NCI-H146 treated with DMSO at 0.1 percent for 48 hours (cell line): ENCODE measurements at regions not wholly inside any gene's neighbourhood (a gene's known extent, or its start where the extent isn't known, plus 50 kb on each side); places are given as distances from the start of the nearest gene placed in this dataset.
A peak's percentile ranks its signal among the peaks of the same experiment; 100 is the strongest.
"Not testable (repeated sequence)": the region's sequence is repeated elsewhere in the genome, so short reads cannot be mapped to it uniquely, and the experiment has no call there.

Experiments used
- DNase-seq: peaks from one replicate; lab custom pipeline; 2025; ENCODE audit not compliant: unreplicated experiment; lab: John Stamatoyannopoulos, UW

DNA sequence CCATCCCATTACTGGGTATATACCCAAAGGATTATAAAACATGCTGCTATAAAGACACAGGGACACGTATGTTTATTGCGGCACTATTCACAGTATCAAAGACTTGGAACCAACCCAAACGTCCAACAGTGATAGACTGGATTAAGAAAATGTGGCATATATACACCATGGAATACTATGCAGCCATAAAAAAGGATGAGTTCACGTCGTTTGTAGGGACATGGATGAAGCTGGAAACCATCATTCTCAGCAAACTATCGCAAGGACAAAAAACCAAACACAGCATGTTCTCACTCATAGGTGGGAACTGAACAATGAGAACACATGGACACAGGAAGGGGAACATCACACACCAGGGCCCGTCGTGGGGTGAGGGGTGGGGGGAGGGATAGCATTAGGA is 106.1 kb downstream of the CHD1L start:
- DNase-seq: not testable (repeated sequence)

GRCh38 chr1:147349533-147349932 is 107.0 kb downstream of the CHD1L start:
- no peak for DNase-seq

- no peak for DNase-seq
Measured at GRCh38 chr1:147351140-147351835, 108.8 kb downstream of the CHD1L start.

DNA sequence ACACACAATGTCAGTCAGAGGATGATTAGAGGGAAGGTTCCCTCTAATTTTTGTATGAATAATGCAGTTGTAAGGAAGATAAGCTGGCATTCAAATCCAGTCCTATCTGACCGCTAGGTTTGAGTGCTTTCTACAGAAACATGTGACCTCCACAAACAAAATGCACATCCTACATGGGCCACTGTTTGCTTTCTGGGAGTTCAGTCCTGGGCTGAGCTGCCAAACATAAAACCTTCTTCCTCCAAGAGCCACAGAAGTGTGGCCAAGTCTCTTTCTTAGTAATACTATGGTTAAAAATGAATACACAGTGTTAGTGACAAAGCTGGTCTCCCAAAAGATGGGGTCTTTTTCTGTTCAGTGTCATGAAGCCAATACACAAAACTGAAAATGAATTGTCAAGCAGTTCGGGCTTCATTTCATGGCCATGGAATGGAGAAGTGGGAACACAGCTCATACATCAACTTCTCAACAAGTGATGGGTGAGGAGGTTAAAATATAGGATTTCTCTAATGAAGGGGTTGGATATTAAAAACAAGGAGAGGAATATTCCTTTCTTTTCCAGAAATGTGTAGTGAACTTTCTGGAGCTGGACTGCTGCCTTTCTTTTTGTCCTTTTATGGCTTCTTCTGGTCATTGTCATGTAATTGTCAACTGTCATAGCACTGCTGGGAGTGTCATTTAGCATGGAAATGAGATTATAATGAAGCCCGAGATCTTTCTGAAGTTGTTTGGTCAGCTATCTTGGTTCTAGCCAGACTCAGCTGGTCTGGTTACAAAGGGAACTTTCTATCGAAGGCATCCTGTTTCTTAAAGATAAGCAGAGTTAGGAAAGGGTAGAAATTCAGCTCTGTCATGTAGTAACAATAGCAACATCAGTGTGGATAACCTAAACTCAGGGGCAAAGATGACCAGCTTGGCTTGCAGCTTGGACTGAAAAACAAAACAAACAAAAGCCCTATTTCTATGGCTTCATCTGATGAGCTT is 135.1 kb downstream of the CHD1L start:
- DNase-seq: no peak

- DNase-seq: no peak
Measured at GRCh38 chr1:147379889-147380288, 137.4 kb downstream of the CHD1L start.

GRCh38 chr1:147384804-147385203 is 142.3 kb downstream of the CHD1L start:
- no peak for DNase-seq

GRCh38 chr1:147388969-147389368 is 146.5 kb downstream of the CHD1L start:
- DNase-seq: no peak

DNA sequence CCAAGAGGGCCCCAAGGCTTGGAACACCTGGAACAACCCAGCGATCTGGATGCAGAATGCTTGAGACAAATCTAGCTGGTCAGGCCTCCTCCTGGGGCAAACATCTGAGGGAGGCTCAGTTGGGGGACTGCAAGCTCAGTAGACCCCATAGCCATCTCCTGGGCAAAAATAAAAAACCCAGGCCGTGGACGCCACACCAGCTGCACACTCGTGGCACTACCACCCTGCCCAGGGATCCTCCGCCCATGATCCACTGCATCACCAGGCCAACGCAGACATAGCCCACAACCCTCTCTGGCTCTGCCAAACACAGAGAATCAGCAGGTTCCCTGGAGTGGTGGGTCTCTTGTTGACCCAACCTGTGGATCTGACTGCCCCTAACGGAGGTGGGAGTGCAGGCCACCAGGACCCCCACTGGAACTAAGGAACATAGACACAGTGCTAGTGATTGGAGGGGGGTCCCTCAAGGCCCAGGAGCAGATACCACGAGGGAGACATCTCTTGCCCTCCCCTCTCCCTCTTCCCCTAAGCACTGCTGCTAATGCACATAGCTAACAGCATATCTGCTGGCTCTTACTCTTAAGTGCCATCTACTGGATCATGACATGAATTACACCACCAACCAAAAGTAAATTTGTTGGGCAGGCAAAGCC is 147.2 kb downstream of the CHD1L start:
- DNase-seq: peak; percentile 17

GRCh38 chr1:147390185-147390542 is 147.7 kb downstream of the CHD1L start:
- no peak for DNase-seq

- DNase-seq: no peak
Measured at GRCh38 chr1:147391114-147391513, 148.6 kb downstream of the CHD1L start.

DNA sequence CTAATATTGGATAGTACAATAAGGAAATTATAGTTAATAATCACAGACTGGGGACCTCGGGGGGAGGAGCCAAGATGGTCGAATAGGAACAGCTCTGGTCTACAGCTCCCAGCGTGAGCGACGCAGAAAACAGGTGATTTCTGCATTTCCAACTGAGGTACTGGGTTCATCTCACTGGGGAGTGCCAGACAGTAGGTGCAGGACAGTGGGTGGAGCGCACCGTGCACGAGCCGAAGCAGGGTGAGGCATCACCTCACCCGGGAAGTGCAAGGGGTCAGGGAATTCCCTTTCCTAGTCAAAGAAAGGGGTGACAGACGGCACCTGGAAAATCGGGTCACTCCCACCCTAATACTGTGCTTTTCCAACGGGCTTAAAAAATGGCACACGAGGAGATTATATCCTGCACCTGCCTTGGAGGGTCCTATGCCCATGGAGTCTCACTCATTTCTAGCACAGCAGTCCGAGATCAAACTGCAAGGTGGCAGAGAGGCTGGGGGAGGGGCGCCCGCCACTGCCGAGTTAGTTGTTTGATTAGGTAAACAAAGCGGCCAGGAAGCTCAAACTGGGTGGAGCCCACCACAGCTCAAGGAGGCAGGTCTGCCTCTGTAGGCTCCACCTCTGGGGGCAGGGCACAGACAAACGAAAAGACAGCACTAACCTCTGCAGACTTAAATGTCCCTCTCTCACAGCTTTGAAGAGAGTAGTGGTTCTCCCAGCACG is 138.8 kb upstream of the BCL9 start:
- DNase-seq: not testable (repeated sequence)

DNA sequence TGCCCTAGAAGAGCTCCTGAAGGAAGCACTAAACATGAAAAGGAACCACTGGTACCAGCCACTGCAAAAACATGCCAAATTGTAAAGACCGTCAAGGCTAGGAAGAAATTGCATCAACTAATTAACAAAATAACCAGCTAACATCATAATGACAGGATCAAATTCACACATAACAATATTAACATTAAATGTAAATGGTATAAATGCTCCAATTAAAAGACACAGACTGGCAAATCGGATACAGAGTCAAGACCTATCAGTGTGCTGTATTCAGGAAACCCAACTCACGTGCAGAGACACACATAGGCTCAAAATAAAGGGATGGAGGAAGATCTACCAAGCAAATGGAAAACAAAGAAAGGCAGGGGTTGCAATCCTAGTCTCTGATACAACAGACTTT is 137.0 kb upstream of the BCL9 start:
- DNase-seq: not testable (repeated sequence)

GRCh38 chr1:147409886-147410285 is 131.4 kb upstream of the BCL9 start:
- no peak for DNase-seq

- no peak for DNase-seq
Measured at GRCh38 chr1:147413110-147413605, 128.1 kb upstream of the BCL9 start.

DNA sequence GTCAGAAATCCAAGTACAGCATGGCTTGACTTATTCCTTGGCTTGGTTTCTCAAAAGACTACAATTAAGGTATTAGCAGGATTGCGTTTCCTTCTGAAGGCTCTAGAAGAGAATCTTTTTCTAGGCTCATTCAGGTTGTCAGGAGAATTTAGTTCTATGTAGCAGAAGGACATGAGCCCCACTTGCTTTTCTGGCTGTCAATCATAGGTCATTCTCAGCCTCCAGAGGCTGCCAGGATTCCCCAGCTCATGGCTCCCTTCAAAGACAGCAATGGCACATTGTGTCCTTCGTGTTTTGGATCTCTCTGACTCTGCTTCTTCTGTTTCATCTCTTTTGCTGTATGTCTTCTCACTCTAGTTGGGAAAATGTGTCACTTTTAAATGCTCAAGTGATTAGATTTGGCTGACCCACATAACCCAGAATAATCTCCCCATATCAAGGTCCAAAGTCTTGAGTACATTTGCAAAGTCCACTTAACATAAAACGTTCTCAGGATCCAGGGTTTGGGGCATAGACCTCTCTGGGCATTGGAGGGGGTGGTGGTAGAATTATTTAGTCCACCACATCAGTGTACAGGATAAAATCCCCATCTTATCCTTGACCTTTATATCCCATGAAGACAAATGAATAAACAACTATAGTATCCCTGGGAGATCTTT is 126.7 kb upstream of the BCL9 start:
- DNase-seq: no peak

DNA sequence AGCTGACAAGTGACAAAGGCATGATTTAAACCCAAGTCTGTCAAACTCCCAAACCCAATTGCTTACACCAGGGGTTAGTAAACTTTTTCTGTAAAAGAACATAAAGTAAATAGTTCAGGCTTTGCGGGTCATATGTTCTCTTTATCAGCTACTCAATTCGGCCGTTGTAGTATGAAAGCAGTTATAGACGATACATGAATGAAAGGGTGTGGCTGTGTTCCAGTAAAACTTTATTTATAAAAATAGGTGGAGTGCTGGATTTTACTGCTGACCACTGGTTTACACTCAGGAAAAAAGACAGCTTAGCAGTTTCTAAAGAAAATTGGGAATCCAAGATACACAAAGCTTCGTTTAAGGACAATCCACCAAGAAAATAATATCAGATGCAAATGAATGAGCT is 124.3 kb upstream of the BCL9 start:
- DNase-seq: no peak

DNA sequence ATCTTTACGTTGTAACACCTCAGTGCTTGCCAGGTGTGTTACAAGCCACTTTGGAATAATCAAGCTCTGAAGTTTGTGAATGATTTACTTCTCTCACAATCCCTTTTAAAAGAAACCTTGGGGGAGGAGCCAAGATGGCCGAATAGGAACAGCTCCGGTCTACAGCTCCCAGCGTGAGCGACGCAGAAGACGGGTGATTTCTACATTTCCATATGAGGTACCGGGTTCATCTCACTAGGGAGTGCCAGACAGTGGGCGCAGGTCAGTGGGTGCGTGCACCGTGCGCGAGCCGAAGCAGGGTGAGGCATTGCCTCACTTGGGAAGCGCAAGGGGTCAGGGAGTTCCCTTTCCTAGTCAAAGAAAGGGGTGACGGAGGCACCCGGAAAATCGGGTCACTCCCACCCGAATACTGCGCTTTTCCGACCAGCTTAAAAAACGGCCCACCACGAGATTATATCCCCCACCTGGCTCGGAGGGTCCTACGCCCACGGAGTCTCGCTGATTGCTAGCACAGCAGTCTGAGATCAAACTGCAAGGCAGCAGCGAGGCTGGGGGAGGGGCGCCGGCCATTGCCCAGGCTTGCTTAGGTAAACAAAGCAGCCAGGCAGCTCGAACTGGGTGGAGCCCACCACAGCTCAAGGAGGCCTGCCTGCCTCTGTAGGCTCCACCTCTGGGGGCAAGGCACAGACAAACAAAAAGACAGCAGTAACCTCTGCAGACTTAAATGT is 118.0 kb upstream of the BCL9 start:
- not testable (repeated sequence) for DNase-seq

GRCh38 chr1:147434921-147435320 is 106.4 kb upstream of the BCL9 start:
- DNase-seq: no peak

DNA sequence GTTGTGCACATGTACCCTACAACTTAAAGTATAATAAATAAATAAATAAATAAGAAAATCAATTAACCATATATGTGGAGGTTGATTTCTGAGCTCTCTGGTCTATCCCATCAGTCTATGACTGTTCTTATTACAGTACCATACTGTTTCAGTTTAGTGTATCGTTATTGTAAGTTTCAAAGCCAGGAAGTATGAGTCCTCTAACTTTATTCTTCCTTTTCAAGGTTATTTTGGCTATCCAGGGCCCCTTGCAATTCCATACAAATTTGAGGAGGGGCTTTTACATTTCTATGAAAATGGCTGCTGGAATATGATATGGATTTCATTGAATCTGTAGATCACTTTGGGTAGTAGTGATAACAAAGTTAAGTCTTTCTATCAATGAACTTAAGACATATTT is 96.9 kb upstream of the BCL9 start:
- DNase-seq: no peak

GRCh38 chr1:147451628-147452027 is 89.7 kb upstream of the BCL9 start:
- DNase-seq: no peak
